HG03378 (cell line): ENCODE measurements at regions not wholly inside any gene's neighbourhood (a gene's known extent, or its start where the extent isn't known, plus 50 kb on each side); places are given as distances from the start of the nearest gene placed in this dataset.

Source experiments
- ATAC-seq: cut with Tn5 transposase; IDR thresholded peaks from one replicate; pipeline ENCODE4 v1.9.1; 2021; ENCODE audit warnings: mild to moderate bottlenecking, moderate library complexity; ENCODE audit not compliant: unreplicated experiment

DNA sequence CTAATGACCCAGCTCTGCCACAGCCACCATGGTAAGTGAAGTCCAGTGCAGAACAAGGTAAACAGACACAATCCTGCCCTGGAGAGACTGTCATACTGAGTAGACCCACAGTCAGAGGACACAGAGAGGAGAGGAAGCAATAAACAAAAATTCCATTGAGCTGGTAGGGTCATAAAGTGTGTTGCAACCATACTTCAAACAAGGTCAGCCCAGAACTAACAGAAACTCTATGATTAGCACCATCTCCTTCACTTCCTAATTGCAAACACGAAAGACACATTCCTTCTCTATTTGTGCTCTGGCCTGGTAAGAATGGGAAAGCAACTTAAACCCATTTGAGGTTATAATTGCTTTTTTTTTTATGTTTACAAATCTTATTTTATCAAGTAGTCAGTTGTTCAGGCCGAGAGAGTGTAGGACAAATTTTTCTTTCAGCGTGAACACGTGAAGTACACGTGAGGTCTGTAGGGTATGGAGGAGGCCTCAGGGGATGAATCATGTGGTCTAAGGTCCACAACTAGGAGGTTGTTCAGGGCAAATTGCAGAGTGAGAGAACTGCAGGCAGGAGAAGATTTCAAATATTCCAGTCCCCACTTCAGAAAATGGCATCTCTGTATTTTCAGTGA lies 71.4 kb upstream of the GLS start:
- ATAC-seq, result no peak

DNA sequence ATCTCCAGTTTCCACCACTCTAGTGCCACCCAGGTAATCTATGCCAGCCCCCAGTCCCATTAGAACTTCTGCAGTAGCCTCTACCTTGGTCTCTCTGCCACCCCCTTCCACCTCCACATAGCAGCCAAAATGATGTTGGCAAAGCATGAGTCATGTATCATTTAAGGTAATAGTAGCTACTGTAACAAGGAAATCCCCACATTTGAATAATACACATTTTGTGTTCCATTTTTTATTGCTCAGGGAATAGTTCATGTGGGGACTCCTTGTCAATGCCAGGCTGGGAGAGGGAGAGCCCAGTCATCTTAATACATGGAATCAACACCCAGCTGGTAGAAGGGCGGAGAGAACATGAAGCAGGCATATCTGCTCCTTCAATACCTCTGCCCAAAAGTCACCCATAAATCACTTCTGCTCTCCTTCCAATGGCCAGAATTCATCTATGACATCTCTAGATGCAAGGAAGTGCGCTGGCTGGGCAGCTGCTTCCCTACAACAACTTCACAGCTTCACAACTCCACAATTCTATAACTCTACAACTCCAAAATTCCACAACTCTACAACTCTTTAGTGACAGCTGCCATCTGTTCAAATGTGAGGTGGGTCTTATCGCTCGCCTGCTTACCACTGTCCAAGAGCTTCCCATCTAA lies 70.6 kb upstream of the GLS start:
- no peak for ATAC-seq

DNA sequence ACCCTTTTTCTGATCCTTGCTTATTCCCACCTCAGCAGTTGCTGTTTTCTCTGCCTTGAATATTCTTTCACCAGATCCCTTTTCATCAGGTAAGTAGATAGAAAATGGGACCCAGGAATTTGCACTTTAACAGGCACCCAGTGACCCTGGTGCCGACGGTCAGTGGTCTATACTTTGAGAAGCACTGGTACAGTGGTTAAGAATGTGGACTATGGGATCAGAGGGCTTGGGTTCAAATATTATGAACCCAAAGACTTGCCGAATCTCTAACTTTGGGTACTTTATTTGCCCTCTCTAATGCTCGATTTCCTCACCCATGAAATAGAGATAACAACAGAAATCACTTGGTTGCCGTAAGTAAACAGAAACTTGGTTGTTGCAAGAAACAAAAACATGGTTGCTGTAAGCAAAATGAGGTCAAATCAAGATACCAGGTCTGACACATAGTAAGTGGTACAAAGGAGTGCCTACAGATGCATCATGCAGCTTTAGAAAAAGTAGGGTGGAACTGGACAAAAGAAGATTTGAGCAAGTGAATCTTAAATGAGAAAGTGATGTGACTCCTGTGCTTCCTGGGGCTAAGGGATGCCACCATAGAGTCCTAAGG lies 69.5 kb upstream of the GLS start:
- ATAC-seq, result no peak

DNA sequence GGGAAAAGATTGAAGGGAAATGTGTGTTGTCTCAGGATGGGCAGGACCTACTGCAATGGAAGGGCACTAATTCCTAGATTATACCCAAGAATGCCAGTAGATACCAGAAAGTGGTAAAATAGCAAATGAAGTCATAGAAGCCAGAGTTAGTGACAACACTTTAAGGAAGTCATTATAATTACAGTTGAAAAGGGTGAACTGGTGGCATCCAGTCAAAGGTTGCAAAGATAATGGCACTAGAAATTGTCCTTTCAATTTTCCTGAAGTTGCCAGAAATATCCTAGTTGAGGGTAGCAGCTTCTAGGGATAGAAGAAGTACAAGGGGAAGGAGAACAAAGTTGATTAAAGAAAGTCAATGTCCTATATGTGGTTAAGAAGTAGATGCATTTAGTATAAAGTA lies 68.8 kb upstream of the GLS start:
- no peak for ATAC-seq

GRCh38 chr2:190812506-190813294 lies 67.9 kb upstream of the GLS start:
- ATAC-seq, result no peak

GRCh38 chr2:190815226-190815625 lies 65.4 kb upstream of the GLS start:
- ATAC-seq, result no peak

- no peak for ATAC-seq
Observed at GRCh38 chr2:190817082-190817481, 63.5 kb upstream of the GLS start.

DNA sequence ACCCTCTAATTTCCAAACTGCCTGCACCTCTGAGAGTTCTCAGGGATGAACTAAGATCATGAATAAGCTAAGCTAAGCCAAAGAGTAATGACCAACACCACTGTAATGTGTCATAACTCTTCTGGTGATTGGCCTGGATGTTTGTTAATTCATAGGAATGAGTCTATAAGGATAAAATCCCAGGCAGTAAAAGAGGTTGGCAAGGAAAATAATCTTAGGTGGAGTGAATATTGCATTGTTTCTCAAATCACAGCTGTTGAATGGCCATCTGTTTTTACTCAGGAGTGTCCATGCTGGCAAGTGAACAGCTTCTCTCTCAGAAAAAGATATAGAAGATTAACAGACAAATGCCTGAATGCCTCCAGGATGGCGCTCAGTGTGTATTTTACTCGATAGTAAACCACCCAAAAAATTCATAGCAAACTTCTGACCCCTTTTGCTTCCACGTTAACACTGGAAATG lies 60.8 kb upstream of the GLS start:
- no peak for ATAC-seq

DNA sequence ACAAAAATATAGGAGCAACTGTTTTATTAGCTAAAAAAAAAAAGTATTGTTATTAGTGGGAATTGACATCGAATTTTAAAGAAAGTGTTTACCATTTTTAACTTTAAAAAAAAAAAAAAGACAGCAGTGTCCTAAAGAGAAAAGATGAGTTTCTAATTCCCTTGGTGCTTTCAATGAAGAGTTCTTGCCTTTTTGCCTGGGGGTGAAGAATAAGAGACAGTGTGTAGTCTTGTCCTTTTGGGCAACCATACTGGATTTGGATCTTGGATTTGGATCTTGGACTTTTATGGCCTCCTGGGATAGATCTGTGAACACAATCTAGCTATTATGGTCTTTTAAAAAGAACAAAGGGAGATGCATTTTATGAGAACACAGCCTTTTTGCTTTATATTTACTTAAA lies 60.2 kb upstream of the GLS start:
- no peak for ATAC-seq

DNA sequence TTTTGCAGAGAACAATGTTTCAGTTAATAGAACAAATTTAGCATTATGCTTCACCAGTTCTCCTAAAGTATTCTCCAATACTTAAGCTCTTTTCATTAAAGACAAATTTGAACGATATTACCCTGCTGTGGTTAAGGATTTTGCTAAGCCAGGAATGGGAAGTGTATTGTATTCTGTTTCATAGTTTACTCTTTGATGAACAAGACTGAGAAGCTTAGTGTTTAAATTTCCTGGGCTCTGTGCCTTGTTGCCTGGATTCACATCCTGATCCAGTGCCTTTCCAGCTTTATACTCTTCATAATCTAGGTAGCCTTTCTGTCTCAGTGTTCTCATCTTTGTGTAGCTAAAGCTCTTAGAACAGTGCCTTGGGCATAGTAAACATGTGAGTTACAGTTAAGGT lies 58.6 kb upstream of the GLS start:
- no peak for ATAC-seq

DNA sequence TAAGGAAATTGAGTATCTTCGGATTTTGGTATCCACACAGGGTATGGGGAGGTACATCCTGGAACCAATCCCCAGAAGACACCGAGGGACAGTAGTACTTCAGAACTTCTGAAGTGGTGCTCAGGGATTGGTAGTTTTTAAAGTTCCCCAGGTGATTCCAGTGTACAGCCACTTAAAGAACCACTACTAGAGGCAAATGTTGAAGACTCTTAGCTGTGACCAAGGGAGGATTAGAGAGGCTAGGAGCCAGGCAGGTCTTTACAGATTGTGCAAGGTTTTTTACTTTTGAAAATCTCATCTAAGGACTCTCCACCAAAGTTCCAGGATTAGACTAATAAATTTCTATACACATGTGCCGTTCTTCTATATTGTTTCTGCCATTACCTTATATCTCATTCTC lies 52.9 kb upstream of the GLS start:
- ATAC-seq, result no peak

DNA sequence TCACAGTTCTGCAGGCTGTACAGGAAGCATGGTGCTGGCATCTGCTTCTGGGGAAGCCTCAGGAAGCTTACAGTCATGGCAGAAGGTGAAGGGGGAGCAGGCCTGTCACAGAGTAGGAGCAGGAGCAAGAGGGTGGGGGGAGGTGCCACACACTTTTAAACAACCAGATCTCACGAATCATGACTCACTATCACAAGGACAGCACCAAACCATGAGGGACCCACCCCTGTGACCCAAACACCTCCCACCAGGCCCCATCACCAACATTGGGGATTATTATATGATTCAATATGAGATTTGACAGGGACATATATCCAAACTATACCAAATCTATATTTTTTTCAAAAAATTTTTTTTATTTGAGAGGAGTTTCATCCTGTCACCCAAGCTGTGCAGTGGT lies 51.0 kb upstream of the GLS start:
- no peak for ATAC-seq
